ENCODE measurements at regions not wholly inside any gene's neighbourhood (a gene's known extent, or its start where the extent isn't known, plus 50 kb on each side); places are given as distances from the start of the nearest gene placed in this dataset.

- no peak for DNase-seq
These were observed 146.6 kb upstream of the WNT4 start for GRCh38 chr1:22289307-22289995.

GRCh38 chr1:22290157-22290556 is 147.3 kb upstream of the WNT4 start:
- DNase-seq = no peak

- no peak for DNase-seq
These were observed 147.7 kb upstream of the WNT4 start for GRCh38 chr1:22290611-22291010.

GRCh38 chr1:22291057-22291456 is 148.2 kb upstream of the WNT4 start:
- no peak for DNase-seq

GRCh38 chr1:22291494-22291893 is 148.6 kb upstream of the WNT4 start:
- DNase-seq = no peak

GRCh38 chr1:22292011-22292788 is 149.3 kb upstream of the WNT4 start:
- DNase-seq = no peak

GRCh38 chr1:22295396-22295795 is 152.5 kb upstream of the WNT4 start:
- DNase-seq = no peak

GRCh38 chr1:22295856-22296255 is 153.0 kb upstream of the WNT4 start:
- no peak for DNase-seq

GRCh38 chr1:22296701-22297591 is 154.0 kb upstream of the WNT4 start:
- peak in 2 of 3 donors; percentile 4 to 10 for DNase-seq

- DNase-seq = no peak
These were observed 153.7 kb upstream of the ZBTB40 start for GRCh38 chr1:22297999-22298398.

- no peak for DNase-seq
These were observed 147.8 kb upstream of the ZBTB40 start for GRCh38 chr1:22303816-22304215.

- DNase-seq = no peak
These were observed 142.1 kb upstream of the ZBTB40 start for GRCh38 chr1:22309572-22309971.

- no peak for DNase-seq
These were observed 140.2 kb upstream of the ZBTB40 start for GRCh38 chr1:22311461-22311860.

GRCh38 chr1:22313321-22313720 is 138.3 kb upstream of the ZBTB40 start:
- no peak for DNase-seq

- DNase-seq = no peak
These were observed 136.9 kb upstream of the ZBTB40 start for GRCh38 chr1:22314706-22315105.

GRCh38 chr1:22315315-22316078 is 136.2 kb upstream of the ZBTB40 start:
- DNase-seq = no peak

GRCh38 chr1:22317231-22317919 is 134.3 kb upstream of the ZBTB40 start:
- DNase-seq = peak in 2 of 3 donors; percentile 9 to 29

GRCh38 chr1:22317920-22318243 is 133.8 kb upstream of the ZBTB40 start:
- no peak for DNase-seq

- no peak for DNase-seq
These were observed 133.2 kb upstream of the ZBTB40 start for GRCh38 chr1:22318279-22318981.

GRCh38 chr1:22319608-22320007 is 132.0 kb upstream of the ZBTB40 start:
- no peak for DNase-seq

GRCh38 chr1:22320587-22321344 is 130.9 kb upstream of the ZBTB40 start:
- DNase-seq = no peak
